ENCODE measurements at regions not wholly inside any gene's neighbourhood (a gene's known extent, or its start where the extent isn't known, plus 50 kb on each side); places are given as distances from the start of the nearest gene placed in this dataset.
"Not testable (repeated sequence)": the region's sequence is repeated elsewhere in the genome, so short reads cannot be mapped to it uniquely, and the experiment has no call there.

DNA sequence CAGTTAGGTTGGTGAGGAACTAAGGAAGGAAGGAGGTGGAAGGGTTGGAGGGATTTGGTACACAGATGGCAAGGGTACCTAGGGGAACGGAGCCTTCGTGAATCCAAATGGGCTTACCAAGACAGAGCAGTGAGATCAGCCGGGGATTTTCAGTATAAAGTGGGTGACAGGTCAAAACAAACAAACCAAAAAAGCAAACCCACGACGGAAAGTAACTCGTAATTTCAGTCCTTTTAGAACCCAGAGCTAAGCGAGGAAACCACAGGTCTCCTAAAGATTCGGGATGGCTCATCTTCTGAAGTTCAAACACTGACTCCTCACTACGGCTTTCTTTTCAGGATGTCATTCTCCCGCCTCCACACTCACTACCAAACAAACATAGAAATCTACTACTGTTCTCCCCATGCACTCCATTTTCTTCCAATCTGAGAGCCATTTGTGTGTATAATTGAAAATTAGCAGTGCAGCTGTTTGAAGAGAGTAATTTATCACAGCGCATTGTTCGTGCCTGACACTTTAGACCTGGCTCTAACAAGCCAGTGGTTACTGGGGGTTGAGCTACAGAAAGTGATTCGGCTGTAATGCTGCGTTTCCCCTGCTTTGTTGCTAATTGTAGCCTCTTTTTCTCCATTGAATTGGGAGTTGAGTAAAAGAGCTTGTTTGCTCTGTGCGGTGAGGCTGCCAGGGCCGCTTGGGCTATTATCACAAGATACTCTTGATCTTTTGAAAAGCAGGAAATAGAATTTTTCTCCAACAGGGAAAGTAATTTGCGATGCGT lies 64.7 kb upstream of the CCDC39 start:
- no peak for DNase-seq

- DNase-seq = no peak
Observed at GRCh38 chr3:180747805-180748361, 68.6 kb upstream of the CCDC39 start.

- no peak for DNase-seq
Observed at GRCh38 chr3:180749322-180749721, 70.0 kb upstream of the CCDC39 start.

DNA sequence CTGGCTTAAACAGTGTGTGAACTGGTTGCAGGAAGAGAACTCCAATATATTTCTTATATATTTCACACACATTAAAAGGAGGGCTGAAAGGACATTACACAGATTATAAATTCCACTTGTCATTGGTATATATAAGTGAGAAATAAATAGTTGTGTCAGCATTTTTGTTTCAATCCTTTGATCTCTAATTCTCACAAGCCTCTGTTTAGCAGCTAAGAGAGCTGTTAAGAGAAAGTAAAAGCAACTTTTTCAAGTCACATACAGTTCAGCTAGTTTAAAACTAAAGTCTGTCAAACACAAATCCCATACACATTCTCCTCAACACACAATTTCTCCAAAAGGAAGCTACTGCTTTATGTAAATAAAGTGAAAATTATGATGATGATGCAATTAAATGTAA lies 70.5 kb upstream of the CCDC39 start:
- no peak for DNase-seq

DNA sequence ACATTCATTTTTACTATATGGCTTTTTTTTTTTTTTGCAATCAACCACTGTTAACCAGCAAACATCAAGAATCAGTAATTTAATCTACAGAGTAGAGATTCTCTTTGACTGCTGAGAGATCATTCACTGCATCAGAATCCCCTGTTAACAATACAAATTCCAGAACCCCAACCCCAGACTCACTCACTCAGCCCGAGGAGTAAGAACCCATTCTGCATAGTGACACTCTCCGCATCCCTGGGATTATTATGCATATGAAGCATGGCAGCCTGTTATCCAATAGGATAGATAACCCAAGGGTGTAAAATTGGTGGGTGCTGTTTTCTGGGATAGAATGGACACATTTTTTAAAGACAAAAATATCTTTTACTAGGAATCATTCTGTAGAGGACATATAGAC lies 76.3 kb upstream of the CCDC39 start:
- DNase-seq = no peak

DNA sequence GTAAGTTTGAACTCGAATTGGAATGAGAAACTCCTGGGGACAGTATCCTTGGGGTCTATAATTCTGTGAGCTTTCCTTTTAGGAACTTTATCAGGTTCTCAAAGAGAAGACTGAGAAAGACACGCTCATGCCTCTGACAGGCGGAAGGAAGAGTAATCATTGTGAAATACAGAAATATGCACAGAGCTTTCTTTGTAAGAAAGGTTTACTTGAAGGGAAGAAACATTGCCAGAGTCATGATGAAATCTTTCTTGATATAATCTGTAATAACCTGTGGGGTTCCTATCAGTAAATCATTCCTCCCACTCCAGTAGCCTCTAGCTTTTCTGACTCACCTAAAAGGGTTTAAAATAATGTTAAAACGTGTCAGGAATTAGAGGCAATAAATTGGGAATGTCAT lies 83.6 kb upstream of the CCDC39 start:
- DNase-seq = no peak

GRCh38 chr3:180764481-180764880 lies 85.2 kb upstream of the CCDC39 start:
- DNase-seq = no peak

DNA sequence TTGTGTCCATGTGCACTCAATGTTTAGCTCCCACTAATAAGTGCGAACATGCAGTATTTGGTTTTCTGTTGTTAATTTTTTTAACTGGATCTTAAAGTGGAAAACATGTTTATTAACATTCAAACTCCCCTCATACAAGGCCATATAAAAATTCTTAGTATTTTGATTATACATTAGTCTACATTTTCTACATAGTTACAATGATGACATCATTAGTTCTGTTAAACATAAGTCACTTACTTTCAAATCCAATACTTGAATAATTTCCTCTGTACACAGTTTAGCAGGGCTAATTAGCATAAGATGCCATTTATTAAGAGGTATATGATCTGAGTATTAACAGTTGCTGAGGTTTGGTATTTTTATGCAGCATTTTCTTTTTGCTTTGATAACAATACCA lies 91.3 kb upstream of the CCDC39 start:
- DNase-seq = no peak

GRCh38 chr3:180776433-180776832 lies 97.1 kb upstream of the CCDC39 start:
- no peak for DNase-seq

DNA sequence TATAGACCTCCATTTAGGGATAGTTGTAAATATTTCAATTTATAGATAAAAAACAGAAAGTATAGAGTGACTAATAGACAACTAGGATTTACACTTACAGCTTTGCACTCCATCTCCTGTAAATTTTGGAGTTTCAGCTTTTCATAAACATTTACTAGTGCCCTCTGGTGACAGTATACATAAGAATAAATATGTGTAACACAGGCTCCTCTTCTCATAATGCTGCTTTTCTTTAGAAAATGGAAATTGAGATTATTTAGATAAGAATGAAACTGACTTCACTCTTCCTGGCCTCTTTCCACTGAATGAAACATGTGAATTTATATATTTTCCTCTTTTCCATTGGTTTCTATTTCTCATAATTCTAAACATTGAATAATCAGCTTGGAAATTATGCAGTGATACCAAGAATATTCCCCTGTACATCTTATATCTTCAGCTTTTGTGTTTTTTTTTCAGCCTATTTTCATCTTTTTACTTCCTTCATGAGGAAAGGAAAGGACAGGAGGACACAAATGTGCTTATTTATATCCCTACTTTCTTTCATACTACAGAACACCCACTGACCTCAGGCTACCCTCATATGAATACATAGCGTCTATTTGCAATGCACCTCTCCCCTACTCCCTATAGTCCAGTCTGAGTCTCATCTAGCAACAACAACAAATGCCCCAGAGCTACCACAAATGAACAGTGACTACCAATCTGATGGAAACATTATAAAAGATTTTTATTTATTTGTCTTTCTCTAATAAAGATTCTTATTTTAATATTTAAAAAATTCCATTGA lies 103.1 kb upstream of the CCDC39 start:
- no peak for DNase-seq

DNA sequence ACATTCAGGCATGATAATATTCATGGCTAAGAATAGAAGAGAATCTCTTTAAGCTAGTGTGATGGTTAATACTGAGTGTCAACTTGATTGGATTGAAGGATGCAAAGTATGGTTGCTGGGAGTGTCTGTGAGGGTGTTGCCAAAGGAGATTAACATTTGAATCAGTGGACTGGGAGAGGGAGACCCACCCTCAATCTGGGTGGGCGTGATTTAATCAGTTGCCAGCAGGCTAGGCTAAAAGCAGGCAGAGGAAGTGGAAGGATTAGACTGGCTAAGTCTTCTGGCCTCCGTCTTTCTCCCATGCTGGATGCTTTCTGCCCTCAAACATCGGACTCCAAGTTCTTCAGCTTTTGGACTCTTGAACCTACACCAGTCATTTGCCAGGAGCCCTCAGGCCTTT lies 106.9 kb upstream of the CCDC39 start:
- not testable (repeated sequence) for DNase-seq

DNA sequence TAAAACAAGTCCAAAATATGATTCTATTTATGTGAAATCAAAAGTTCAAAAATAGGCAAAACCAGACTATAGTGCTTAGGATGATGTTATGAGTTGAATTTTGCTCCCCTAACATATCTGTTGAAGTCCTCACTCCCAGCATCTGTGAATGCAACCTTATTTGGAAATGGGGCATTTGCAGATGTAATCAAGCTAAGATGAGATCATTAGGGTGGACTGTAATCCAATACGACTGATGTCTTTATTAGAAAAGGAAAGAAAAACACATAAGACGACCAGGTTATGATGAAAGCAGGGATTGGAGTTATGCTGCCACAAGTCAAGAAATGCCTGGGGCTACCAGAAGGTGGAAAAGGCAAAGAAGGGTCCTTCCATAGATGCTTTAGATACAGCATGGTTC lies 110.5 kb upstream of the CCDC39 start:
- DNase-seq = no peak

GRCh38 chr3:180798197-180798596 lies 114.3 kb upstream of the FXR1 start:
- DNase-seq = no peak

DNA sequence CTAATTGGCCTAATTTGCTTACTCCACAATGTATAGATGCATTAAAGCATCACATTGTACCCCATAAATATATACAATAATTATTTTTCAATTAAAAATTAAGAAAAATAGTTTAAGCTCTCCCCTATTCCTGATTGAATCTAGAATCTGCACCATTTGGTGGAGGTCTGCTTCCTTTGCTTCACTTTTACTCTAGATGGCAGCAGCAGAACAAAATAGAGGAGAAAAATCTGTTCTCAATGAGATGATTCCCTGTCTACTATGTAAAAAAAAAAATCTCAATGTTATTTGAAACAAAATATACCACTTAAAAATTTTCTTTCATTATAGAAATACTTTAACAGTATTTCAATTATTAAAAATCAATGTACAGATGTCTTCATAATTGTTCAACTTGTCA lies 109.6 kb upstream of the FXR1 start:
- DNase-seq = no peak

GRCh38 chr3:180804916-180805315 lies 107.6 kb upstream of the FXR1 start:
- DNase-seq = peak; percentile 14

DNA sequence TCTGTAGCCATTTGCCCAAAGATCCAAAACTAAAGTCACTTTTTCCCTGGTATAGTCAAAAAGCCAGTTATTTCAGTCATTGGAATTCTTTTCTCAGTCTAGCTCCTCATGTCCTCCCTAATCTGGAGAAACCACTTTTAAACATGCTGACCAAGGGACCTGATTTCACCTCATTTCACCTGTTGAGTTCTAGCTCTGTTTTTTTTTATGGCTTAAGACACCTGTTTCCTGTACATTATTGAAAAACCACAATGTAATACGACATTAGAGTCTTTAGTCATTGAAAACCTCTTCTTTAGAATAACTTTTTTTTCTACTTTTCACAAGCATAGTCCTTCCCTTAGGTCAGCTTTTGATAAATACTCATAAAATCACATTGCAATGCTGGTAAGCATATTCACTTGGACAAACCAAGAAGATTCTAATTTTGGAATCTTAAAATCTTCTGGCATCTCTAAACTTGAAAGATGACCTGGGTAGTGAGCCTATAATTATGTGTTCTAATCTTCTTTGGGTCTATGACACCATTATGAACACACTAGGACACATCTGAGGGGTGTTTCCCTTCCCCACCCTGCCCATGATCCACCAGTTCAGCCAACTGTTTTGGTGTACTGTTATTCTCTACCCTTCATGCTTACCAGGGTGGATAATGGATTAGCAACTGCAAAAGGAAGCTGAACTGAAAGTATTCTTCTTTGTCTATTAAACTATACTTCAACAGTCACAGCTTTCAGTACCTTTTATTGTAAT lies 103.5 kb upstream of the FXR1 start:
- DNase-seq = no peak

DNA sequence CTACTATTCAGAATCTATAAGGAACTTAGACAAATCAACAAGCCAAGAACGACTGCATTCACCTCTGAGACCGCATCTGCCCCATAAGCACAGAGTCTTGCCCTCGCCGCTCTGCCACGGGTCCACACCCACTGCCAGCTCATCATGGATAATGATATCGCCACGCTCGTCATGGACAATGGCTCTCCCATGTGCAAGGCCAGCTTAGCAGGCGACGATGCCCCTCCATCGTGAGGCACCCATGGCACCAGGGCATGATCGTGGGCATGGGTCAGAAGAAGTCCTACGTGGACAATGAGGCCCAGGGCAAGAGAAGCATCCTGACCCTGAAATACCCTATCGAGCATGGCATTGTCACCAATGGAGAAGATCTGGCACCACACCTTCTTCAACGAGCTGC lies 92.1 kb upstream of the FXR1 start:
- DNase-seq = no peak

GRCh38 chr3:180825964-180826363 lies 86.5 kb upstream of the FXR1 start:
- no peak for DNase-seq

DNA sequence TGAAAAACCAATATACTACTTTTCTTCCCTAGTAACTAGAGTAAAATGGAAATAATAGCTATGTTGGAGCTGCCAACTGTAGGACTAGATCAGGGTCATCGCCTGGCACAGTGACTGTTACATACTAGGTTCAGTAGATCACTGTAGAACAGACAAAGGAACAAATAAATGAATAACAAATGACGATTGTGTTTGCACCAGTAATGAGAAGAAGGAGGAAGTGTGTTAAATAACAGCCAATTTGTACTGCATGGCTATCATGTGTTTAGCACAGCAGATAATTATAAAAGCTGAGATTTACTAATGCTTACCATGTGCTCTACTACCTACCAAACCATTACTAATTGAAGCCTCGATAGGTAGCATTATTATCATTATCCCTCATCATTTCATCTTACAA lies 85.3 kb upstream of the FXR1 start:
- no peak for DNase-seq

- no peak for DNase-seq
Observed at GRCh38 chr3:180828001-180828720, 84.3 kb upstream of the FXR1 start.

DNA sequence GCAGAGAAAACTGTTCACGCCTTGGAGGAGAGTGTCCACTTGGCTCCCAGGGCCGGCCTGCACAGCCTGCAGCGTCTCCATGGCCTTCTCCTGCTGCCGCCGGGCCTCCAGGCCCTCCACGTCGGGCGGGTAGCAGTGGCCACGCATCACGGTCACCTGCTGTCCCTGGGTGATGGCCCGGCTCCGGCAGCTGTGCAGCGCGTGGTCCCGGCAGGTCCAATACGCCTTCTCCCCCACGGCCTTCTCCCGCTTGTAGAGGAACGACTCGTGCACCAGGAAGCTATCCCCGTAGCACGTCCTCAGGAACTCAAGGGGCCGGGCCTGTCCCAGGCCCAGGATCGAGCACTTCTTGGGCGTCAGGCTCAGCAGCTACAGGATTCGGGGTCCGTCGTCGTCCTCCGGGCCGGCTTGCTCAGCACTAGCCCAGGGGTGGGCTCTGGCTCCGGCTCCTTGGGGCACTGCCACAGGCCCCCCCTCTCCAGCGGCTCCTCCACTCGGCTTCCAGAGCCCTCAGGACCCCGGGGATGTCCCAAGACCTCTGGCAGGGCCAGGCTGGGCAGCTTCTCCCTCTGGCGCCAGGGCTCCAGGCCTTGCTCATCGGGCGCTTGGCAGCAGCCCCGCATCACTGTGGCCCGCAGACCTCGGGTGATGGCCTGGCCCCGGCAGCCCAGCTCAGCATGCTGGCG lies 83.6 kb upstream of the FXR1 start:
- DNase-seq = no peak

Measured in right kidney (tissue), 1 donor.